ENCODE measurements at regions not wholly inside any gene's neighbourhood (a gene's known extent, or its start where the extent isn't known, plus 50 kb on each side); places are given as distances from the start of the nearest gene placed in this dataset.
"Not testable (repeated sequence)": the region's sequence is repeated elsewhere in the genome, so short reads cannot be mapped to it uniquely, and the experiment has no call there.

- not testable (repeated sequence) for DNase-seq (ENCODE audit: low read depth in 2 of 2); H3K4me3 ChIP-seq (replicated peaks in 1 of 2; ENCODE audit: low read depth in 2 of 2, low read length in 2 of 2)
These were observed 60.5 kb downstream of the GOLGA6L22 start for GRCh38 chr15:22519213-22519612.

GRCh38 chr15:22526537-22526936, 67.8 kb downstream of the GOLGA6L22 start:
- H3K4me3 ChIP-seq (replicated peaks in 1 of 2; ENCODE audit: low read depth in 2 of 2, low read length in 2 of 2); DNase-seq (ENCODE audit: low read depth in 2 of 2): not testable (repeated sequence)

- not testable (repeated sequence) for H3K4me3 ChIP-seq (replicated peaks in 1 of 2; ENCODE audit: low read depth in 2 of 2, low read length in 2 of 2); DNase-seq (ENCODE audit: low read depth in 2 of 2)
These were observed 68.3 kb downstream of the GOLGA6L22 start for GRCh38 chr15:22527016-22527415.

- not testable (repeated sequence) for DNase-seq (ENCODE audit: low read depth in 2 of 2)
These were observed 70.5 kb downstream of the GOLGA6L22 start for GRCh38 chr15:22529200-22529599.

GRCh38 chr15:22559701-22560100, 101.0 kb downstream of the GOLGA6L22 start:
- H3K4me3 ChIP-seq (replicated peaks in 1 of 2; ENCODE audit: low read depth in 2 of 2, low read length in 2 of 2); DNase-seq (ENCODE audit: low read depth in 2 of 2): not testable (repeated sequence)

More at GRCh38 chr15:22529200-22529599, 70.5 kb downstream of the GOLGA6L22 start:
- H3K4me3 ChIP-seq (replicated peaks in 1 of 2; ENCODE audit: low read depth in 2 of 2, low read length in 2 of 2): not testable (repeated sequence)

DNA sequence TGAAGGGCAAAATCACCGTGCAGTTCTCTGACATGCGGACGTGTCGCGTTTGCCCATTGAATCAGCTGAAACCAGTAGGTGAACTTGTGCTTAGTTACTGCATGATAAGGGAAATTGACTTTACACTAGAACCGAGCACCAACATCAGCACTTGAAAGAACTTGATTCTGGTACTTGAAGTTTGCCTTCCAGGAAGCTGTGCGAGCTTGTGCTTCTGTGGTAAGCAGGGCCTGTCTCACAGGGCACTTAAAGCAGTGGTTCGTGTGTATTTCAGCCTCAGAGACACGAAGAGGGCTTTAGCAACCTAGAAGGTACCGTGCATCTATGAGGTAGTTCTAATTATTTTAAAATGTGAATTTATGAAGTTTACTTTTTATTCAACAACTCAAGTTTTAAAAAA, 103.0 kb downstream of the GOLGA6L22 start:
- not testable (repeated sequence) for DNase-seq (ENCODE audit: low read depth in 2 of 2); H3K4me3 ChIP-seq (replicated peaks in 1 of 2; ENCODE audit: low read depth in 2 of 2, low read length in 2 of 2)

DNA sequence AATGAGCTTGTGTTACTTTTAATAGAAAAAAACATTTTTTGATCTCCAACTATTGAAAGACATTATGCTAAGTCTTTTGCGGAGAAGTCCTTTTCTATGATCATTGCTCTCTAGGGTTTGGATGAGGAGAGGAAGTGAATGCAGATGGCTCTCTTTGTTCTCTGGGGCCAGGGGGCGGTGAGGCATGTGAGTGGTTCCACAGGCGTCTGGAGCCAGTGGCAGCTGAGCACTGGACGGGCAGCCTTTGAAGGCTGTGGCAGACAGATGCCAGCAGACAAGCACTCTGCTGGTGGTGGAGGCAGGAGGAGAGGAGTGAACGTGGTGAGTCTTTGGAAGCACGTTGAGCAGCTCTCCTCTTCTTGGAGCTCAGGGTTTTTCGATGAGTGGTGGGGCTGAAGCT, 107.8 kb downstream of the GOLGA6L22 start:
- not testable (repeated sequence) for H3K4me3 ChIP-seq (replicated peaks in 1 of 2; ENCODE audit: low read depth in 2 of 2, low read length in 2 of 2); DNase-seq (ENCODE audit: low read depth in 2 of 2)

DNA sequence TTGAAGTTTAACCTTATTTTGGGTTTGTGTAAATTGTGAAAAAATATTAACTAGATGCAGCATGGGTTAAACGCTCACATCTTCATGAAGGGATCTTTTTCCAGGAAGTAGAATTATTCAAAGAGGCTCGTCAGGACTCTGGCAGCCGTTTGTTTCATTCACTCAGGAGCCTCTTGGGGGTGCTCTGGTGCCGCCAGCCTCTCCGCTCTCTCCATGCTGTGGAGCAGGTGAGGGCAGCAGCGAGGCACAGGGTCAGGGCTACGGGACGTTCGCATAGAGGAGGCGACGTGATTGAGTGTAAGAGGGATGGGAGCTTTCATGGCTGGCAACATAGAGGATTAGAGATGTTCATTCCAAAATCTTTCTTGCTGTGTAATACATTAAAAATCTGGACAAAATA, 110.8 kb downstream of the GOLGA6L22 start:
- DNase-seq (ENCODE audit: low read depth in 2 of 2); H3K4me3 ChIP-seq (replicated peaks in 1 of 2; ENCODE audit: low read depth in 2 of 2, low read length in 2 of 2): not testable (repeated sequence)

- DNase-seq (ENCODE audit: low read depth in 2 of 2); H3K4me3 ChIP-seq (replicated peaks in 1 of 2; ENCODE audit: low read depth in 2 of 2, low read length in 2 of 2): not testable (repeated sequence)
These were observed 113.5 kb downstream of the GOLGA6L22 start for GRCh38 chr15:22572152-22572735.

DNA sequence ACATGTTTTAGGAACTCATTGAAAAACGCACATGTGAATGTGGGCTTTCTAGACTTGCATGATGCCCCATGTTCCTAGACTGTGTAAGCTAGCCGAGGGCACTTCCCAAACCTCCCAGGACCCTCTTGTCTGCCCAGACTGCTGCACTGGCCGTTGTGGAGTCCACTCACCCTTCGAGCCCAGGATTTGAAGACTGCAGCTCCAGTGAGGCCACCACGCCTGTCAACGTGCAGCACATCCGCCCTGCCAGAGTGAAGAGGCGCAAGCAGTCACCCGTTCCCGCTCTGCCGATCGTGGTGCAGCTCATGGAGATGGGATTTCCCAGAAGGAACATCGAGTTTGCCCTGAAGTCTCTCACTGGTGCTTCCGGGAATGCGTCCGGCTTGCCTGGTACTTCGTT, 114.1 kb downstream of the GOLGA6L22 start:
- DNase-seq (ENCODE audit: low read depth in 2 of 2); H3K4me3 ChIP-seq (replicated peaks in 1 of 2; ENCODE audit: low read depth in 2 of 2, low read length in 2 of 2): not testable (repeated sequence)

DNA sequence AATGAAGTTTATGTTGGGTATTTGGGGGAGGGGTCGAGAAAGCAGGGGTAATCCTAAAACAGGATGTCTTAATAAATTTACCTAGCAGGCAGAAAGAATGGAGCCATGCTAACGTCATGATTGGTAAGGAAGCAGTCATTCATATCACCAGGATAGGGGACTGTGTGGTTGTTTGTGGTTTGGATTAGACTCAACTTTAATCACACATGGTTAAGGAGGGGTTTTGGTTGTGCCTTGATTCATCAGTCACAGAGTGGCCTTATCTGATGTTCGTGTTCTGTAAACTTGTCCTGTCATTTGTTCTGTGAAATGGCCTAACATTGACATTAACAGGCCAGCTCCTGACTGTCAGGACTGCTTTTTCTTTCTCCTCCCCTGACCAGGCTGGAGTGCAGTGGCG, 119.1 kb downstream of the GOLGA6L22 start:
- DNase-seq (ENCODE audit: low read depth in 2 of 2); H3K4me3 ChIP-seq (replicated peaks in 1 of 2; ENCODE audit: low read depth in 2 of 2, low read length in 2 of 2): not testable (repeated sequence)

DNA sequence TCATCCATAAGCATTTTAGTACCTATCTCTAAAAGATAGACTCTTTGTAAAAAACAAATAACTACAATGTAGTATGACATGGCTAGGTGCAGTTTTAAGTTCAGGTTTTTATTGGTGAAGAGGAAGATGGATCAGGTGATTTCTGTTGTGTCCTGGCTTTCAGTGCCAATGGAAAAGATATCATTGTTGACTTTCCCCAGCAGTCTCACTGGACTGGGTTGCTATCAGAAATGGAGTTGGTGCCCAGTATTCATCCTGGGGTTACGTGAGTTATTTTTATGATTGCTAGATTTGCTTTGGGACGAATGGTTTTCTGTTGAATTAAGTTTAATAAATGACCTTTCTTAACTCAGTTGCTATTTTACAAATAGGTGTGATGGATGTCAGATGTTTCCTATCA, 120.5 kb downstream of the GOLGA6L22 start:
- H3K4me3 ChIP-seq (replicated peaks in 1 of 2; ENCODE audit: low read depth in 2 of 2, low read length in 2 of 2); DNase-seq (ENCODE audit: low read depth in 2 of 2): not testable (repeated sequence)

- not testable (repeated sequence) for DNase-seq (ENCODE audit: low read depth in 2 of 2); H3K4me3 ChIP-seq (replicated peaks in 1 of 2; ENCODE audit: low read depth in 2 of 2, low read length in 2 of 2)
These were observed 128.7 kb downstream of the GOLGA6L22 start for GRCh38 chr15:22587391-22587790.

GRCh38 chr15:22598552-22598951, 139.8 kb downstream of the GOLGA6L22 start:
- not testable (repeated sequence) for DNase-seq (ENCODE audit: low read depth in 2 of 2)

DNA sequence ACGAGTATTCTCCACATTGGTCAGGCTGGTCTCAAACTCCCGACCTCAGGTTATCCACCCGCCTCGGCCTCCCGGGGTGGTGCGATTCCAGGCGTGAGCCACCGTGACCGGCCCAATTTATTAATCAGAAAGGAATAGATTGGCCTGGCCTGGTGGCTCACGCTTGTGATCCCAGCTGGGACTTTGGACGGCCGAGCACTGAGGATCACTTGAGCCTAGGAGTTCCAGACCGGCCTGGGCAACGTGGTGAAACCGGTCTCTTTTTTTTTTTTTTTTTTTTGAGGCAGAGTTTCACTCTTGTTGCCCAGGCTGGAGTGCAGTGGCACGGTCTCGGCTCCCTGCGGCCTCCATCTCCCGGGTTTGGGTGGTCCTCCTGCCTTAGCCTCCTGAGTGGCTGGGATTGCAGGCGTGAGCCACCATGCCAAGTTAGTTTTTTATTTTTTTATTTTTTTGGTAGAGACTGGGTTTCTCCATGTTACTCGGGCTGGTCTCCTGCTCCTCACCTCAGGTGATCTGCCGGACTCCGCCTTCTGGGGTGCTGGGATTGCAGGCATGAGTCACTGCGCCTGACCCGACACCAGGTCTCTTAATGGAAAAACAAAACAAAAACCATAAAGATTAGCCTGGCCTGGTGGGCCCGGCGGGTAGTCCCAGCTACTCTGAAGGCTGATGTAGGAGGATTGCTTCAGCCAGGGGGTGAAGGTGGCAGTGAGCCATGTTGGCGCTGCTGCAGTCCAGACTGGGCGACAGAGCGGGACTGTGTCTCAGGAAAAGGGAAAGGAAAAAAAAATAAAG, 141.0 kb downstream of the GOLGA6L22 start:
- not testable (repeated sequence) for H3K4me3 ChIP-seq (replicated peaks in 1 of 2; ENCODE audit: low read depth in 2 of 2, low read length in 2 of 2); DNase-seq (ENCODE audit: low read depth in 2 of 2)

More at GRCh38 chr15:22598552-22598951, 139.8 kb downstream of the GOLGA6L22 start:
- not testable (repeated sequence) for H3K4me3 ChIP-seq (replicated peaks in 1 of 2; ENCODE audit: low read depth in 2 of 2, low read length in 2 of 2)

DNA sequence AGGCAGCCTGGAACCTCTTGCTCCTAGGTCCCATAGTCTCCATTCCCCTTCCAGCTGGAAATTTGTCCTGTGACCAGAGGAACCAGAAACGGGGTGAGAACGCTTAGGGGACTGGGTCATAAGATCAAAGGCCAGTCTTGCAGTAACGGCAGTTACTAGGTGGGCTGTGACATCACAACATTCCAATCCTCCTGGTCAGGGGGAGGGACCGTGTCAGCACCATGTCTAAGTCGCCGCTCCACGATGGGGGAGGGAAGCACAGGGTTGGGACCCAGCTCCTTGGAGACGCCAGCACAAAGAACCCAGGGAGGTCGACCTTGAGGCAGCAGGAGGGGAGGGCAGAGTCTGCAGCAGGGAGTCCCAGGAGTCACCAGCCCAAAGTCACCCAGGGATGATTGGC, 158.3 kb downstream of the GOLGA6L22 start:
- not testable (repeated sequence) for H3K4me3 ChIP-seq (replicated peaks in 1 of 2; ENCODE audit: low read depth in 2 of 2, low read length in 2 of 2)
- DNase-seq (ENCODE audit: low read depth in 2 of 2): peak; percentile 4 to 5

DNA sequence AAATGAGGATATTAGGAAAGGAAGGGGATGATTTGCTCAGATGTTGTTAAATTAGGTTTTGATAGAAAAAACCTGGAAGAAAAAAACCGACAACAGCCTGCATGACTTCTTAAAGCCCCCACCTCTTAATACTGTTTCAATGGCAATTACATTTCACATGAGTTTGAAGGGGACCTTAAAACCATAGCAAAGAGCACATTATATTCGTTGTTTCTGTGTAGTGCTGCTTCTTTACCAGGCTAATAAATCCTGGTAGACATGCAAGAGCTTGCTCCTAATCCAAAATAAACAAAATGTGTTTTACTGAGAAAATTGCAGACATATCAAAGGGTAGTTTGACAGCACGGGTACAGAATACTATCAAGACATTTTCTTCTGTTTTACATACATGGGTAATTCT, 154.7 kb upstream of the NIPA1 start:
- not testable (repeated sequence) for DNase-seq (ENCODE audit: low read depth in 2 of 2); H3K4me3 ChIP-seq (replicated peaks in 1 of 2; ENCODE audit: low read depth in 2 of 2, low read length in 2 of 2)

- not testable (repeated sequence) for H3K4me3 ChIP-seq (replicated peaks in 1 of 2; ENCODE audit: low read depth in 2 of 2, low read length in 2 of 2); DNase-seq (ENCODE audit: low read depth in 2 of 2)
These were observed 146.5 kb upstream of the NIPA1 start for GRCh38 chr15:22639983-22640382.

DNA sequence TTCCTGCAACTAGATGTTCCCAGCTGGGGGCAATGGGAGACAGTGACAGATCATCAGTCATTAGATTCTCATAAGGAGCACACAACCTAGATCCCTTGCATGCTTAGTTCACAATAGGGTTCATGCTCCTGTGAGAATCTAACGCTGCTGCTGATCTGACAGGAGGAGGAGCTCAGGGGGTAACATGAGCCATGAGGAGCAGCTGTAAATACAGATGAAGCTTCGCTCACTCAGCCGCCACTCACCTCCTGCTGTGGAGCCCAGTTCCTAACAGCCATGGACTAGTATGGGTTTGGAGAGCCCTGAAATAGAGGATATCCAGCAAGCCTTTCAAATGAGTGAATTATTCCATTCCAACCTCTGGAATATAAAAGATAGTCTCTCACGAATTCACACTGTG, 137.0 kb upstream of the NIPA1 start:
- H3K4me3 ChIP-seq (replicated peaks in 1 of 2; ENCODE audit: low read depth in 2 of 2, low read length in 2 of 2); DNase-seq (ENCODE audit: low read depth in 2 of 2): not testable (repeated sequence)
